ELF-1 (cell line): ENCODE measurements at regions not wholly inside any gene's neighbourhood (a gene's known extent, or its start where the extent isn't known, plus 50 kb on each side); places are given as distances from the start of the nearest gene placed in this dataset.
A peak's percentile ranks its signal among the peaks of the same experiment; 100 is the strongest.
"Not testable (repeated sequence)": the region's sequence is repeated elsewhere in the genome, so short reads cannot be mapped to it uniquely, and the experiment has no call there.

ENCODE experiments used
- DNase-seq: peaks from one replicate; pipeline ENCODE4 v3.0.0-alpha.2; 2016; ENCODE audit warnings: low read depth, low spot score

DNA sequence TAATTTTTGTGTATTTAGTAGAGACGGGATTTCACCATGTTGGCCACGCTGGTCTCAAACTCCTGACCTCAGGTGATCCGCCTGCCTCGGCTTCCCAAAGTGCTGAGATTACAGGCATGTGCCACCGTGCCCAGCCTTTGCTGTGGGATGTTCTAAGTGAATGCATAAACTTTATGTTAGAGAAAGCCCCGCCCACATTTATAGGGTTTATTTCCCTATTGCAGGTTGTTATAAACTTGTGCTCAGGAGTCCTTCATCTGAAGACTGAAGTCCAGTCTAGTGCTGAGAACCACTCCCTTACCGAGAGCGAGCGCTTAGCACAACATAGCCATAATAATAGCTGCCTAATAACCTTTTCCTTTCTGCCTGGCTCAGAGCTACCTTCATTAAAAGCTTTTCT, 75.4 kb upstream of the ZNF217 start:
- no peak for DNase-seq

DNA sequence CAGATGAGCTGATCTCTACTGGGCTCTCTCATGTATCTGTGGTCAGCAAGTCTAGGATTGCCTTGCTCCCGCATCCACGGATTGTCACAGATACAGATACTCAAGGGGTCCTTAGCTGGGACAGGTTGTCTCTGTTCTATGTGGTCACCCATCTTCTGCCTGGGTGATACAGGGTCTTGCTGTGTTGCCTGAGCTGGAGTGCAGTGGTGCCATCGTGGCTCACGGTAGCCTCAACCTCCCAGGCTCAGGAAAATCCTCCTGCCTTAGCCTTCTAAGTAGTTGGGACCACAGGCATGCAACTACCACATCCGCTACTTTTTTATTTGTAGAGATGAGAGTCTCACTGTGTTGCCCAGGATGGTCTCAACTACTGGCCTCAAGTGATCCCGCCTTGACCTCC, 72.5 kb upstream of the ZNF217 start:
- DNase-seq, result no peak

DNA sequence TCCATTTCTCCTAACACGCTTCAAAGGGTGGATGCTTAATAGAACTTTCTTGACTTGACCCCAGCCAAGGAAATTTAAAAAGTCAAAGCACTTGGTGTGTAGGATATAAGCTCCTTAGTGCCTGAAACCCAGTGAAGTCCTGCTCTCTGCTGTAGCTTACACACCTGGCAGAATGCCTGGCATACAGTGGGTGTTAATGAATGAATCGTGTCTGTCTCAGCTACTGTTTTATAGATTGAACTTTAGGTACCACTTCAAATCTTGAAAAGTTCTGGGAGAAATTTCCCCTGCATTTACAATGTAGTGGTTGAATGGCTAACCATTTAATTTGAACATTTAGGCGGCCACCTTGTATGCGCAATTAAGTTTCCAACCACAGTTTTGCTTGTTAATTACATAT, 70.5 kb upstream of the ZNF217 start:
- no peak for DNase-seq

DNA sequence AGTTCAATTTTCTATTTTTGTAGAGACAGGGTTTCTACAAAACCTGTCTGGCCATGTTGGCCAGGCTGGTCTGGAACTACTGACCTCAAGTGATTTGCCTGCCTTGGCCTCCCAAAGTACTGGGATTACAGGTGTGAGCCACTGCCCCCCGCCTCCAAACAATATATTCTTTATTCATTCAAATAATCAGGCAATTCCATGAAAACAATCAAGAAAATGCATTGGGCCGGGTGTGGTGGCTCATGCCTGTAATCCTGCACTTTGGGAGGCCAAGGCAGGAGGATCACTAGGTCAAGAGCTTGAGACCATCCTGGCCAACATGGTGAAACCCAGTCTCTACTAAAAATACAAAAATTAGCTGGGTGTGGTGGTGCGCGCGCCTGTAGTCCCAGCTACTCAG, 69.9 kb upstream of the ZNF217 start:
- not testable (repeated sequence) for DNase-seq

DNA sequence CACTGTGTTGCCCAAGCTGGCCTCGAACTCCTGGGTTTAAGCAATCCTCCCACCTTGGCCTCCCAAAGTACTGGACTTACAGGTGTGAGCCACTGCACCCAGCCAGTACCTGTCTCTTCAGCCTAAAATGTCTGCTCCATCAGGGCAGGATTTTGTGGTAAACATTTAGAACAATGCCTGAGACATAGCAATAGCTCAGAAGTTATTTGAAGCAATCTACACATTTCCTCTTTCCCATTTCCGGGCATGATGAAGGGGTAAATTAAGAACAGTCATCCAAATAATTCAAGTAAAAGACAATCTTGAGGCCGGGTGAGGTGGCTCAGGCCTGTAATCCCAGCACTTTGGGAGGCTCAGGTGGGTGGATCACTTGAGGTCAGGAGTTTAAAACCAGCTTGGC, 69.0 kb upstream of the ZNF217 start:
- DNase-seq, result no peak

DNA sequence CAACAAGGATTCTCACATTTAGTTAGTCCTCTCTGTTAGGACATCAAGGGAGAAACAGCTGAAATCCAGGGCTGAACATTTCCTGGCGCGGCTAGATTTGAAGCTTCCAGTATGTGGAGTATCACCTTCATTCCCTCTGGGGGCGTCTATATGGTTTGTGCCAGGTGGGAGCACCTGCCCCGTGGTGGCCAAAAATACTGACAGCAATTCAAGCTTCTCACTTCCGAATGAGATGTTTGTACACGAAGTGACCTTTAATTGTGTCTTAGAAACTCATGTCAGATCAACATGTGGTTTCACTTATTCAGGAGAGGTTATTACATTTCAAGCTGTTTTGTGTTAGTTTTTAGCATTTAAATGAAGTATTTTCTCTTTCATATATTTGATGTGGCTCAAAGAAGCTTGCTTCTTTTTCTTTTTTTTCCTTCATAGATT, 67.3 kb upstream of the ZNF217 start:
- peak; percentile 15 for DNase-seq

DNA sequence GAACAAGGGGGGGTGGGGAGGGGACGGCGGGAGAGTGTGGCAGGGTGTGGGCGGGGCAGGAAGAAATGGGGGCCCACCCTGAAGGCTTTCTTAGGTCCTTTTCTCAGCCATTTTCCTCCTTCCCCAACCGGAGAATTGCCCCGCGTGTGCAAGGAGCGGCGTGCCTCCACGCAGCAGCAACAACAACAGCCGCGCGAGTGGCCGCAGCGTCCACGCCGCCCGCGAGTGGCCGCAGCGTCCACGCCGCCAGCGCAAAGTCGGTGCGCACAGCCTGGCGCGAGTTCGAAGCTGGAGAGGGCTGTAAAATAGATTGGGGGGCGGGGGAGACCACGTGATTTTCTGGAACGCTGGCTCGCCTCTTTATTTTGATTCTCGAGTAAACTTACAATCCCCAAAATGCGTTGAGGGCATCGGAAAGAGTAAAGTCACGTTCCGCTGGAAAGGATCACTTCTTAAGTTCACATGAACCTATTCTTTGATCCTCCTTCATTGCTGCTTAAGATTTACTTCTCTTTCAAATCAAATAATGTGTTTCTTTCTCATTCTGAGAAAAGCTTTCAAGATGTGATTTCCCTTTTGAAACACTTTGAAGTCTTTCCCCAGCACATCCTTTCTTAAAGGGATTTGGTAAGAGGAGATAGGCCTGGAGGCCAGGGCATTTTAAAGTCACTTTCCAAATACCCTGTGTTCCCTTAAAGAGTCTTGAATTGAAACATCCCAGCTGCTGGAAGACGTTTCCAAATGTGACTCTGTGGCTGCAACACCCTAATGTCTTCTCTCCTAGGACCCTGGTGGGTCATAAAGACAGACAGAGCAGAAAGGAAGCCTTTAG, 66.7 kb upstream of the ZNF217 start:
- peak; percentile 21 for DNase-seq

DNA sequence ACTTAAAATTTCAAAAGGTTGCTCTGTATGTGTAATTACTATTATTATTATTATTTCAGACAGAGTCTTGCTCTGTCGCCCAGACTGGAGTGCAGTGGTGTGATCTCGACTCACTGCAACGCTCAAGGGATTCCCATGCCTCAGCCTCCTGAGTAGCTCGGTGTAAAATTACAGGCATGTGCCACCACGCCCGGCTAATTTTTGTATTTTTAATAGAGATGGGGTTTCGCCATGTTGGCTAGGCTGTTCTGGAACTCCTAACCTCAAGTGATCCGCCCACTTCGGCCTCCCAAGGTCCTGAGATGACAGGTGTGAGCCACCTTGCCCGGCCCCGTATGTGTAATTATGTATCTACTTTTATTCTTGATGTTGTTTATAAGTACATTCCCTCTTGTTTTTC, 65.3 kb upstream of the ZNF217 start:
- no peak for DNase-seq

DNA sequence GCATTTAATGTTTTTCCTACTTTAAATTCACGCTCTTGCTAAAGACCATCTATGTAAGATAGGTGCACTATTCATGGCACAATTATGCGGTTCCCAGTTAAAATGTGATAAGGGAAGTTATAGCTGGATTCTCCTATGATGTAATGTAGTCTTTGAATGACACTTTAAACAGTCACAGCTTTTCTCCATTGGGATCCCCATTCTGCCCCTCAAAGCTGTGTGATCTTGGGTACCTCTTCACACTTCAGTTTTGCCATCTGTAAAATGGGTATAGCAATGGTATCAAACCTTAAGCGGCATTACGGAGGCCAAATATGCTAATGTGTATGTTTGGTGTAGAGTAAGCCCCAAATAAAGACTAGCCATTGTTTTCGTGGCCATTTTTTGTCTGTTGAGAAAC, 64.7 kb upstream of the ZNF217 start:
- no peak for DNase-seq

DNA sequence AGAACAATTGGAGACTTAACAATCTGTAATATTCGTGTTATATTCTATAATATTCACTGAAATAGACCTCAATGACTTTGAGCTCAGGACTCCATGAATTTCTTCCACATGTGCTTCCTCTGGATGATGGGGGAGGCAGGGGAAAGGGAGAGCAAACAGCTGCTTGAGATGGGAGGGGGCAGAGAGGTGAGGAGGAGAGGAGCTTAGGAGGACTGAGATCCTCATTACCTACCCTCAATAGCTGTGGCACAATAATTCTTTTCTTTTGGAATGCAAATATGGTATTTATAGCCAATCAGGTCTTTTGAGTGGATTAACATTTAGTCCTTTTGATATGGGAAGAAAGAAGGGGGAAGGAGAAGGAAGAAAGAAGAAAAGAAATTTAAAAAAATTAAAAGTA, 64.1 kb upstream of the ZNF217 start:
- no peak for DNase-seq

DNA sequence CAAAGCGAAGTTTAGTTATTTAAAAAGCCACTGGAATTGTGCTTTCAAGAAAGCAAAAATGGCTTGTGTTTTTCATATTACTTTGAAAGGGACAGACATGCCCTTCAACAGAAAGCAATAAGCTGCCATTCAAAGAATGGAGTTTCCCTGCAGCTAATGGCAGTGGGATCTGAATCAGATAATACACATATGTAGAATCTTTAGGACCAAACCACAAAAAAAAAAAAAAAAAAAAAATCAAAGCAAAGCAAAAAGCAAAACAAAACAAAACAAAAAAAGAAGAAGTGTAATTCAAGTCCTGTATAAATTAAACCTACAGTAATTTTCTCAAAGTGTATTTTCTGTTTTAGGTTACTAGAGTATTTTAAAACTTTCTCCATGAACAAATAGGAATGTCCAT, 63.6 kb upstream of the ZNF217 start:
- no peak for DNase-seq

DNA sequence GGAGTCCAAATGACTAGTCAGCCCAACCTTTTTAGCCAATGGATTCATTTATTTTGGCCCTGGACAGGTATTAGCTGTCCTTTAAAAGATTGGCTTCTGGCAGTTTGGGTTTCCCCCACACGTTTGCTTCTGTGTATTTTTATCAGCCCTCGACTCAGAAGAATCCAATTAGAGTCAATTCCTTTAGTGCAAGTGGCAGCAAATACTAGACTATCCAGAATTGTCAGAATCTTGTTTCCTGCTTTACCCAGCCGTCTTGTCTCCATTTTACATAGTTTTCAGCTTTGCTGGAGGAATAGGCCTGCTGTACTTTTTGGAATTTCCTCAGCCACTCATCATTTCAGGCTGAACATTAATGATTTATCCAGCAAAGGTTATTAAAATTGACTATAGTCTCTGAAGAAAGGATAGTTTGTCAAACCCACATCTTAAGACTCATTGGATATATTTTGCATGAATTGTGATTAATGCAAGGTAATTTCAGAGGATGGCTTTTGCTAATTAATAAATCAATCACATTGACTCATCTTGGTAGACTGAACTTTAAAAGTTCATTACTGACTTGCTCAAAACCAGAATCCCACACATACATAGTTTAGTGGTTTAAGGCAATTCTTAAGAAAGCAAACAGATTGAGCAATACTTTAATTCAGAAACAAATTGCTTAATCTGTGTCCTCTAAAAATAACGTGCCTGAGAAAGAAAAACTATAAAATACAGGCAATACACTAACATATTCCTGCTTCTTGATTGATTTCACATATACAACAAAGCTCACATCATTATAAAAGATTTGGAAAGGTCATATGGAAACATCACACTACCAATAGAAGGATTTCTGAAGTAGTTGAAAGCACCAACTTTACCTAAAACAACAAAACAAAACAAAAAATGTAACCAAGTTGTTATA, 62.9 kb upstream of the ZNF217 start:
- DNase-seq, result no peak

DNA sequence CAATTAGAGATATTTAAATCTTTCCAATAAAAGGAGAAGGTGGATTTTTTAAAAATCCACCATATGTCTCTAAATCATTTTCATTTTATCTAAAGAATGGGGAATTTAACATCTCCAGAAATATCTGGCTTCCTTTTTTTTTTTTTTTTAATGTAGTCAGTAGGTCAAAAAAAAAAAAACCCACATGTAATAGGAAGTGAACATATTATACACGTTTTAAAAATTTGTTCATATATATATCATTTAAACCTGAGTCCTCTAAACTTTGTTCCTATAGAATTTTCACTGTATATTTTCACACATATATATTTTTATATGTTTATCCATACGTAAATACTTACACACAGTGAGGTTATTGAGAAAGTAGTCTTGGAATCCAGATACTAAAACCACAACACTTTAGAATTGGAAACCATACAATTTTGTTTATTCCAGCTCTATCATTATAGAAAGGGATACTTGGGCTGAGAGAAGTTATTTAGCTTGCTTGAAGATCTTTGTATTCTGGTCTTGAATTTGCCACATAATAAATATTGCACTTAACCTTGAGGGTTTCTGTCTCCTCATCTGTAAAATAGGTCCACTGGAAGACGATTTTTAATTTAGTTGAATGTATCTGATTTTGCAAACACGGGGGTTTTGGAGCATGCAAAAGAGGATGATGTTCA, 62.1 kb upstream of the ZNF217 start:
- DNase-seq, result no peak

DNA sequence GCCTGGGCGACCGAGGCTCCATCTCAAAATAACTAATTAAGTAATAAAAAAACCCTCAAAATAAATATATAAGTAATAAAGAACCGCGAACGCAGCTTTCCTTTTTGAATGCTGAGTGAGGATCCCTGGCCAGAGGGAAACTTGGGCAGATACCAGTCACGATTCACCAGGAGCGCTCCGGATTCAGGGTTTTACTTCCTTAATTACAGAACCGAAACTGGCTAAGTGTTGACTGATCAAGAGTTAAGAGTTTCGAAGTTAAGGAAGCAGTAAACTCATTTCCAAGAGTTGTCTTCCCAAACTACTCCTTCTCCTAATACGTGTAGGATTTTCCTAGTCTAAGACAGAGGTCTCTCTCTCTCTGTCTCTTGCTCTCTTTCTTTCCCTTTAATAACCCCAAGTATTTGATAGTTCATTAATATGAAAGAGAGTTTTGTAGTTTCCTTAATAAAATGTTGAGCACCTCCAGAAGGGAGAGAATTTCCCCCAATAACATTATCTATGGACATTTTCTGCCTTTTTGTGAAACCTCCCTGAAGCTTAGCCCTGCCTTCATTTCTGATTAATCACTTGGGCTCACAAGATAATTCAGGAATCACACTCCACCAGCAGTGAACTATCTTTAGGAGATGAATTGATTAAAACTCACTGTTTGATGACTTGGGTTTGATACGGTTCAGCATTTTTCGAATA, 61.4 kb upstream of the ZNF217 start:
- DNase-seq, result no peak

DNA sequence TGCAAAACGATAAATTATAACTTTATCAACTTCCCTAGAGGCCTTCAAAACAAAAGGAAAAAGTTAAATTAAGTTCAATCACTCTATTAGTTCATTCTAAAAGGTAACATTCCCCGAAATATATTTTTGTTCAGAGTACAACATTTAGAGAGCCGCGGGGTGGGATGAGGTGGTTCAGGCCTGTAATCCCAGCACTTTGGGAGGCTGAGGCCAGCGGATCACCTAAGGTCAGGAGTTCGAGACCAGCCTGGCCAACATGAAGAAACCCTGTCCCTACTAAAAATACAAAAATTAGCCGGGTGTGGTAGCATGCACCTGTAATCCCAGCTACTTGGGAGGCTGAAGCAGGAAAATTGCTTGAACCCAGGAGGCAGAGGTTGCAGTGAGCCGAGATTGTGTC, 60.9 kb upstream of the ZNF217 start:
- not testable (repeated sequence) for DNase-seq

DNA sequence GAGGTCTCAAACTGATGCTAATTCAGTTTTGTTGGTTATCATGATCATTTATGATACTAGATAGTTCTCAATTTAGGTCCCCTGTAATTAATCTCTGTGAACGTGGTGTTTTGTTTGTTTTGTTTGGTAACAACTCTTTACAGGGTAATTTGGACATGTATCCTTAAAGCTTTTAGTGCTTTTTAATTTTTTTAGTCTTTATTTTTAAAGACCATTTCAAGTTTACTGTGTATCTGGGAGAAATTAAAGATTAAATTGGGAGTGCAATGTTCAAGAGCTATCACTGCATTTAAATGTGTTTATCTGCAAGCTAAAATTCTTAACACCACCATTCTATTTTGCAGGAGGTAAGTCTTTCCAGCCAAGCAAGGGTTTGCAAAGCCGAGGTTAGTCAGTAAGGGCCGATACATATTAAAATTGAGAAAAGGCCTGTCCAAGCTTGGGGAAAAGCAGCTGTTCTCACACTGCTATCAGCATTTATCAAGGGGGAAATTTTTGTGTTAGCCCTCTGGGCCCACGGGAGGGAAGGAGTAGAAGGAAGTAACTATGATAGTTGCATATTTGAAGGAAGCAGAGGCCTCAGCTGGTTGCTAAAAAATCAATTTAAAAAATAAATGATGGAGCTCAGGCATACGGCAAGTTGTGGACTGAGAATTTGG, 59.3 kb upstream of the ZNF217 start:
- no peak for DNase-seq

DNA sequence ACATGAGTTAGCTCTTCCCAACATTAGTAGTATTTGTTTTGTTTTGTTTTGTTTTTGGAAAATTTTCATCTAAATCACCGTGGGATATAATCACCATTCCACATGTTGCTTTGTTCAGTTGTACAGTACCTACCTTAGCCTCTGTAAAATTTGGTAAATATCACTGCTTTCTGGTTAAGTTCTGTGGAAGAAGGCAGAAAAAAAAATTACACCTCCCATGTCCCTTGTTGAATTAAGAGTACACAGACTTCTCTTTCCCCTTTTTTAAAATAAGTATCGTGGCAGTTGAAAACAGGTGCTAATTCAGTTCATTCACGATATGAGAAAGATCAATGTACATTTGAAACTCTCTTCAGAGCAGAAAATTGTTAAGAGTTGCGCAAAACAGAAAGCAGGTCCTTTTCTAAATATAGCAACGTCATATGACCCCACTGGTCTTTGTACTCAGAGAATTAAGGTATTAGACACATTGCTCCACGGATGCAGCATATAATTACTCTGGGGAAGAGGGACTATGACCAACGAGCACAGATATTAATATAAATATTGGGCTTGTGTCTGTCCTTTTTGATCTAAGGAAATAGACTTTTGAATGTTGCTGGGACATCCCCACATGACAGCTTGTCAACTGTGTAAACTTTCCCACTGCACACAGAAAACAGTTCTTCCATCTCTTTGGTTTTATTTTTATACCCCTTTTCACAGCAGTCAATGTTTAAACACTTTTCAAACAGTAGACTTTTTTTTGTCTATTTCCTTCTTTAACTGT, 58.6 kb upstream of the ZNF217 start:
- no peak for DNase-seq

DNA sequence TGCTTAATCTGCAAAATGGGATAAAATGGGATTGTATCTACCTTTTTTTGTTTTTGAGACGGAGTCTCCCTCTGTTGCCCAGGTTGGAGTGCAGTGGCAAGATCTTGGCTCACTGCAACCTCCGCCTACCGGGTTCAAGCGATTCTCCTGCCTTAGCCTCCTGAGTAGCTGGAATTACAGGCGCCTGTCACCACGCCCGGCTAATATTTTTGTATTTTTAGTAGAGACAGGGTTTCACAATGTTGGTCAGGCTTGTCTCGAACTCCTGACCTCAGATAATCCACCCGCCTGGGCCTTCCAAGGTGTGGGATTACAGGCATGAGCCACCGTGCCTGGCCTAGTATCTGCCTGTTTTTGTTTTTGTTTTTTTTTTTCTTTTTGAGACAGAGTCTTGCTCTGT, 55.9 kb upstream of the ZNF217 start:
- not testable (repeated sequence) for DNase-seq

DNA sequence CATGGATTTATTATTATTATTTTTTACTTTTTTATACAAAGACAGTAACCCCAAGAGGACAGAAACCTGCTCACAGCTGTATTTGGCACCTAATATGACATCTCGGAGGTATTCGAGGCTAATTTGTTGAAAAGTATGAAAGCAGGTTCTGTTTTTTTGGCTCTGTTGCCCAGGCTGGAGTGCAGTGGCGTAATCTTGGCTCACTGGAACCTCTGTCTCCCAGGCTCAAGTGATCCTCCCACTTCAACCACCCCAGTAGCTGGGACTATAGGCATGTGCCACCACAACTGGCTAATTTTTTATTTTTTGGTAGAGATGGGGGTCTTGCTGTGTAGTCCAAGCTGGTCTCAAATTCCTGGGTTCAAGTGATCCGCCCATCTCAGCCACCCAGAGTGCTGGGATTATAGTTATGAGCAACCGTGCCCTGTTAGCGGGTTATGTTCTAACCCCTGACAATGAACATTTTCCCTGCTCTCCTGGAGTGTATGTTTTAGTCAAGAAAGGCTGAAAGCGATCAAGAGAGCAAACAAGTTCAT, 53.7 kb upstream of the ZNF217 start:
- DNase-seq, result no peak

DNA sequence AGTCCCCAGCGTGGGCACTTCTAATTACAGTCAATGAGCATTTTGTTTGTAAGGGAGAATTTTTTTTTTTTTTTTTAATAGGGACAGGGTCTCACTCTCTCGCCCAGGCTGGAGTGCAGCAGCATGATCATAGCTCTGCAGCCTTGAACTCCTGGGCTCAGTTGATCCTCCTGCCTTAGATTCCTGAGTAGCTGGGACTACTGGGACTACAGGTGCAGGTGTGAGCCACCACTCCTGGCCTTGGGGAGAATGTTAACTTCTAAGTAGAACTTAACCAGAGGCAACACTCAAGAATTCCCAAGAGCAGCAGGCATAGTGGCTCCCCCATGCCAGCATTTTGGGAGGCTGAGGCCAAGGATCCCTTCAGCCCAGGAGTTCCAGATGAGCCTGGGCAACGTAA, 52.9 kb upstream of the ZNF217 start:
- no peak for DNase-seq
